Kidney glomerular epithelial cell (primary cell): ENCODE measurements at regions not wholly inside any gene's neighbourhood (a gene's known extent, or its start where the extent isn't known, plus 50 kb on each side); places are given as distances from the start of the nearest gene placed in this dataset.

Source experiments
- DNase-seq: peaks from one replicate; lab custom pipeline; 2025; lab: John Stamatoyannopoulos, UW

DNA sequence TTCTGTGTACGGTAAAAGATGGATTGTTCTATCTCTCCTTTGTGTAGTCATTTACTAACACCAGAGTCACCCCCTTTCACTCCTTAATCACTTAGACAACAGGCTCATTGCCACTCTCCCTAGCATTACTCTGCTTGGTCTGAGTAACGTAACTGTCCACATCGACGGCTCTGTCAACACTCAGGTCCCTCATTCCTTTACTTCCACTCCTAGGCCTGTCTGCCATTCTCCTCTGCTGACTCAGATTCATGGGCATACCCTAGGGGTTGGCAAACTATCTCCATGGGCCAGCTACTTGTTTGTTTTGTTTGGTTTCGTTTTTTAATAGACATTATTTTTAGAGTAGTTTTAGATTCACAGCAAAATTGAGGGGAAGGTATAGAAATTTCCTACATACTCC, 243.9 kb downstream of the NR4A2 start:
- no peak for DNase-seq

DNA sequence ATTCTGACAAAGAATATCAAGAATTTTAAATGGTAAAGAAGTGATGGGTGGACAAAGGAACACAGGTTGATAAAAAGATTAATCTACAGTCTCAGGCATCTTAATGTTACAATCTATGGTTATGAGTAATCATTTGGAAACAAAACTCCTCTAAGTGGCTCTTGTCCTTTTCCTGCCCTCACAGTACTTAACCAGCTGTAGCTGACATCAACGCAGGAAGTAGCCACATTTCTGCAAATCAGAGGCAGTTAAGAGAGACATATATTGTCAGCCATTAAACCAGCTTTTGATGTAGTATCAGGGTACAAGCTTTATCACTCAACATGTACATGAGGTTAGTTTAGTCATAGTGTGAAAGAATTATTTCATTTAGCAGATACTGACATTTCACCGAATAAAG, 244.6 kb downstream of the NR4A2 start:
- peak; percentile 44 for DNase-seq

DNA sequence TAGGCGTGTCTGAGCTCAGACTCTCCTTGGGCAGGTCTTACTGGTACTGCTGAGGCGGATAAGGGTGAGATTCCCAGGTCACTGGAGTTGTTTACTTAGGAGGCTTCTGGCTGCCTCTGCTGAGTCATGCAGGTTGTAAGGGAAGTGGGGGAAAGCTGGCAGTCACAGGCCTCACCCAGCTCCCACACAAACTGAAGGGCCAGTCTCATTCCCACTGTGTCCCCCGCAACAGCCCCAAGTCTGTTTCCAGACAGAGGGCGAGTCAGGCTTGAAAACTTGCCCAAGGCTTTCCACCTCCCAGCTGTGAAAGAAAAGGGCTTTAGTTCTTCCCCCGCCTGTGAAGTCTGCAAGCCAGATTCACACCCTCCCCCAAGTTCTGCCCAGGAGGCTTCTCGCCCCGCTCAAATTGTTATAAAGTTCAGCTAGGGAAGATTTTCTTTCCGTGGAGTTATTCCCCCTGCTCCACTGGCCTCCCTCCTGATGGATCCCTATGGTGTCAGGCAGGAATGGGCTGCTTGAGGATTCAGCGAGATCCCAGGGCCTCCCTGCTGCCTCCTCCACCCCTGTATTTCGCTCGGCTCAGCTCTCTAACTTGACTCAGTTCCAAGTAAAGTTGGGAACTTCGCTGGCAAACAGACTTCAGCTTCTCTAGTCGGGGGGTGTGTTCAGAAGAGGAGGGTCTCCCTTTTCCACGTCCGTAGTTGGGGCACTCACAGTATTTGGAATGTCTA, 248.6 kb downstream of the NR4A2 start:
- DNase-seq, result peak; percentile 7

DNA sequence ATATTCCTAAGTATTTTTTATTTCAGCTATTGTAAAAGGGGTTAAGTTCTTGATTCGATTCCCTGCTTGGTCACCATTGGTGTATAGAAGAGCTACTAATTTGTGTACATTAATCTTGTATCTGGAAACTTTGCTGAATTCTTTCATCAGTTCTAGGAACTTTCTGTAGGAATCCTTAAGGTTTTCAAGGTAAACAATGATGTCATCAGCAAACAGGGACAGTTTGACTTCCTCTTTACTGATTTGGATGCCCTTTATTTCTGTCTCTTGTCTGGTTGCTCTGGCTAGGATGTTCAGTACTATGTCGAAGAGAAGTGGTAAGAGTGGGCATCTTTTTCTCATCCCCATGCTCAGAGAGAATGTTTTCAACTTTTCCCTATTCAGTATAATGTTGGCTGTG, 252.7 kb downstream of the NR4A2 start:
- no peak for DNase-seq

DNA sequence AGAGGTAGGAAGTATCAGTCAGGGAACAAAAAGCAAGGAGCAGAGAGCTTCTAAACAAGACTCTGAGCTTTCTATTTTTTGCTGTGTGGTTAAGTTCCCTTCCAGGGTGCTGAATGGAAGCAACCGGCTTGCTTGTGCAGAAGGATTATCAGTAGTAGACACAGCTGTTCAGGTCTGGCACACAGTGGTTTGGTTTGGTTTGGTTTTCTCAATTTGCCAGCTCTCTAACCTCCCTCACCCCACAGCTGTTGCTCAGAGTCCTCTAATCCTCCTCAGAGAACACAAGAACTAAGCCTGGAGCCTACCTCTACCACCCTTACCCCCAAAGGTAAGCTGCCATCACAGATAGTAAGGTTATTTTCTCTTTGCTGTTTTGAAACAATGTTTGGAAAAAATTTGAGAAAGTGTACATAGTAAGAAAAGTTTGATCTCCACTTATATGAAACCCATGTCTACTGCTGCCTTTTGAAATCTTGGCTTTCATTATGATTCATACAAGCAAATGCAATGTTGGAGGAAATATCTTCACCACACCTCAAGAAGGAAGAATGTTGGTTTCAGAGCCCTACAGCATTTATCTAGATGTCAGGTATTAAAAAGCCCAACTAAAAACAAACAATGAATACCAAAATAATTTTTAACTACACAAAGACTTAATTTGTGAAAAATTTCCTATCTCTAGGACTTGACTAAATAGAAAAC, 255.3 kb downstream of the NR4A2 start:
- DNase-seq, result no peak

DNA sequence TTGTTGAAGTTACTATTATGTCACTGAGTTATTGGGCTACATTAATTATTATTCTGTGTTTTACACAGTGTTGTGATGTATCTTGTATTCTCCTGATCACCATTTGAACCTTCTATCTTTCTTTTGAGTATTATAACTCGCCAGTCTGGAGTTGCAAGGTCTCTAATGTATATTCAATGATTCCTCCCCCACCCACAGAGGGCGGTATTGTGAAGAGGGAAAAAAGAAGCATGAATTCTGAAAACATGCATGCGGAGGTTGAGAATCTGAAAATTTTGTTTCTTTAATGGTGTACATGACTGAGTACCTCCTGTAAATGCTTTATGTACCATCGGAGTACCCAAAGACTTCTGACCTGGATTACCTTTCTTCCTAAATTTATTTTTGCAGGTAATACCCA, 266.6 kb downstream of the NR4A2 start:
- DNase-seq, result no peak

DNA sequence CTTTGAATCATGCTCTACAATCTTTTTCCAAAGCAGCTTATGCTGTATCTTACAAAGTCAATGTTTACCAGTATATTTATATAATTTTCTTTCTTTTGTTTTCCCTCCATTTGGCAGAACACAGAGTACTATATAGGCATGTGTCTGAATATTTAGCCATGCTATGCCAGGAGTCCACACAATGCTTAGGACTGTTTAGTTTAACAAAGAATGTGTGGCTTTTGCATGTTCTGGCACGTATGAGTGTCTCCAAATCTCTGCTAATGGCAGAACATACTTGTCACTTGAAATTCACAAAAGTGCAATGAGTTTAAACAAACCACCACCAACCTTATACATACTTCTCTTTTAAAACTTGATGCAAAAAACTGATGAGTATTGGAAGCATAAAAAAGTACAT, 268.0 kb downstream of the NR4A2 start:
- DNase-seq, result no peak

DNA sequence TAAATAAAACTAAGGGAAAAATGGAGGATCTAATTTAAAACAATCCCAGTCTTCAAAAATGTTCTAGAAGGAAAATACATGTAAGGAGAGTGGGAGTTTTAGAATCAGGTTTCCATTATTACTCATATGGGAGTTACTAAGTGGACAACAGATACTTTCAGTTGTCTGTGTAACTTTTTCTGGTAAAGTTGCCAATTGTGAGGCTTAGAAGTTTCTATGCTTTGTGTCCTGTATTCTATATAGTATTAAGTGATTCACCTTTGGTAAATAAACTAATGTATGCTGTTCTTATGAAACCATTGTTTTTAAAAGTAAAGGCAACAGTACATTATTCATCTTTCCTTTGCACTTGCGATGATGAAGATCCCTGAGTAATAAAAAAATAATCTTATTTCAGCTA, 274.9 kb downstream of the NR4A2 start:
- DNase-seq, result no peak

DNA sequence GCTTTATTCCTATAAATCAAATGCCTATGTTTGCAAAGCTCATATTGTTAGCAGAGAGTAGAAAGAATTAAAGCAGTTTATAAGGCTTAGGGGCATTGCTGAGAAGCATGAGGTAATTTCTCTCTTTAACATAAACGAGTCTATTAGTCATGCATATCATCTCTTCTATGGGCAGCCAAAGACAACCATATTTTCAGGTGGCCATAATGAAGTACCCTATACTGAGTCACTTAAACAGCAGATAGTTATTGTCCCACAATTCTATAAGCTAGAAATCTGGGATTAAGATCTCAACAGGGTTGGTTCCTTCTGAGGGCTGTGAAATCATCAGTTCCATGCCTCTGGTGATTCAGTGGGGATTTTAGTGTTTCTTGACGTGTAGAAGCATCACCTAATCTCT, 277.5 kb downstream of the NR4A2 start:
- DNase-seq, result no peak

DNA sequence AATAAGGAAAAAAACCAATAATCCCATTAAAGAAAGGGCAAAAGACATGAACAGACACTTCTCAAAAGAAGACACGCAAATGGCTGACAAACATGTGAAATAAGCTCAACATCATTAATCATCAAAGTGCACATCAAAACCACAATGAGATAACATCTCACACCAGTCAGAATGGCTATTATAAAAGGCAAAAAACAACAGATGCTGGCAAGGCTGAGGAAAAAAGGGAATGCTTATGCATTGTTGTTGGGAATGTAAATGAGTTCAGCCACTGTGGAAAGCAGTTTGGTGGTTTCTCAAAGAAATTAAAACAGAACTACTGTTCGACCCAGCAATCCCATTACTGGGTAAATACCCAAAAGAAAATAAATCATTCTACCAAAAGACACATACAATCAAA, 285.6 kb downstream of the NR4A2 start:
- no peak for DNase-seq

DNA sequence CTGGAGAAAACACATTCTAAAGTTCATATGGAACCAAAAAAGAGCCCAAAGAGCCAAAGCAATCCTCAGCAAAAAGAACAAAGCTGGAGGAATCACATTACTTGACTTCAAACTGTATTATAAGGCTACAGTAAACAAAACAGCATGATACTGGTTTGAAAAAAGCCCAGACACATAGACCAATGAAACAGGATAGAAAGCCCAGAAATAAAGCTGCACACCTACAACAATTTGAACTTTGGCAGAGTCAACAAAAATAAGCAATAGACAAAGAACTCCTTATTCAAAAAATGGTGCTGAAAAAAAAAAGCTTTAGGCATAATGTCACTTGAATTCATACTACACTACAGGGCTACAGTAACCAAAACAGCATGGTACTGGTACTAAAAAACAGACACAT, 289.6 kb downstream of the NR4A2 start:
- no peak for DNase-seq

DNA sequence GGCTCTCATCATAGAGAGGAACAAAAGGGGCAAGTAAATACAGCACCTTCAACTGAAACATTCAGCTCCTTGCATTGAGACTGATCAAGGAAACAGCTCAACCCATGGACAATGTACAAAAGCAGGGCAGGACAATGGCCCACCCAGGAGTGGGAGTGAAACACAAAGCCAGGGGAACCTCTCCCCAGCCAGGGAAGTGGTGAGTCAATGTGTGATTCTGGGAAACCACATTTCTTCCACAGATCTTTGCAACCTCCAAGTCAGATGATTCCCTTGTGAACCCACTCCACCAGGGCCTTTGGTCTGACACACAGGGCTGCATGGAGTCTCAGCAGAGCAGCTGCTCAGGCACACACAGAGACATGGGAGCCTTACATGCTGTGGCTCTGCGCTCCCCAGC, 294.5 kb downstream of the NR4A2 start:
- no peak for DNase-seq

DNA sequence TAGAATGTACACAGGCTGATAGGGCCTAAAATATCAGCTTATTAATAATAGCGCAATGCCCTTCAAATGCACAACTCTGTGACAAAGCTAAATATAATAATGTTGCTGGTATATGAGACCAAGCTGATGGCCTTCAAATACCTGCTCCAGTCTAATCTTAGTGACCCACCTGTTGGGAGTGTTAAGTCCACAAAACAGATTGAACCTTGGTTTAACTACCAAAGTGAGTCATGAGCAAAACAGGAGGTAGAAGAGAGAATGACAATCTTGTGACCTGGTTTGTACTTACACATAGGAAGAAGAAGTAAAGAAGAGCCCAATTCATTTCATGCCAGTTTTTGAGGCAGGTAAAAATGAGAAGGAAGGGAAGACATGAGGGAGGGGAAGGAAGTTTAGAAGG, 295.0 kb downstream of the NR4A2 start:
- no peak for DNase-seq

DNA sequence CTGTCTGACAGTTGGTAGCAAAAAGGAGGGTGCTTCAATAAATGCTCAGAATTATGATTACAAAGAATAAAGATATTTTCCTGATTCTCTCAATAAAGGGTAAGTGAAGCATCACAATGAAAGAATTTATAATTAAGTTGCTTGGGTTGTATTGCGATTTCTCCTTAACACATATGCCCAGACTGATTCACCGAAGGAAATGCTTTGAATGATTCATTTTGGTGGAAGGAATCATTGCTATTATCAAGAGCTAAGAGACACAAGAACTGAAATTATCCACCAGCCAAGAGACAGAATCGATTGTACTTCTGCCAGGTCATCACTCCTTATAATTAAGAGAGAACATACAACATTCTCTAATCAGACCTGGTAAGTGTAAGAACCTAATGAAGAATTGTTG, 301.4 kb downstream of the NR4A2 start:
- DNase-seq, result no peak

DNA sequence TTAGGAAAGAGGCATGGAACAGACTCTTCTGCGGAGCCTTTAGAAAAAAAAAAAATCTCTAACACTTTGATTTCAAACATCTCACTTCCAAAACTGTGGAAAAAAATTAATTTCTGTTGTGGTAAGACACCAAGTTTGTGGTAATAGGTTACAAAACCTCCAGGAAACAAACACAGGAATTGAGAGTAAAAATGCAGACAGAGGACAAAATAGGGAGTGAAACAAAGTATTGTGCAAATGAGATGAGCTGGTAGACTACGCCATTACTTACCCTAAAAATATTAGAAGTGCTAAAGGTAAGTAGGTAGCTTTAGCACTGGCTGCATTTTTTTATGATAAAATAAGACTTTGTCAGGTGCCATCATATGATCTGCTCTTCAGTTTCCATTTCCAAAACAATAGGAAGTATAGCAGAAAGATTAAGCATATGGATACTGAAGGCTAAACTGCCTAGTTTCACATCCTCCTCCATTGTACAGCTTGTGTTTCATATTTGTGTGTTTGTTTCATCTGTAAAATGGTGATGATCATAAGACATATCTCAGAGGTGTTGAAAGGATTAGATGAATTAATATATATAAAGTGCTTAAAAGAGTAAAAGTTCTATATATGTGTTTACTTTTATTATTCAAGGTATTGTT, 309.2 kb downstream of the NR4A2 start:
- DNase-seq, result no peak

DNA sequence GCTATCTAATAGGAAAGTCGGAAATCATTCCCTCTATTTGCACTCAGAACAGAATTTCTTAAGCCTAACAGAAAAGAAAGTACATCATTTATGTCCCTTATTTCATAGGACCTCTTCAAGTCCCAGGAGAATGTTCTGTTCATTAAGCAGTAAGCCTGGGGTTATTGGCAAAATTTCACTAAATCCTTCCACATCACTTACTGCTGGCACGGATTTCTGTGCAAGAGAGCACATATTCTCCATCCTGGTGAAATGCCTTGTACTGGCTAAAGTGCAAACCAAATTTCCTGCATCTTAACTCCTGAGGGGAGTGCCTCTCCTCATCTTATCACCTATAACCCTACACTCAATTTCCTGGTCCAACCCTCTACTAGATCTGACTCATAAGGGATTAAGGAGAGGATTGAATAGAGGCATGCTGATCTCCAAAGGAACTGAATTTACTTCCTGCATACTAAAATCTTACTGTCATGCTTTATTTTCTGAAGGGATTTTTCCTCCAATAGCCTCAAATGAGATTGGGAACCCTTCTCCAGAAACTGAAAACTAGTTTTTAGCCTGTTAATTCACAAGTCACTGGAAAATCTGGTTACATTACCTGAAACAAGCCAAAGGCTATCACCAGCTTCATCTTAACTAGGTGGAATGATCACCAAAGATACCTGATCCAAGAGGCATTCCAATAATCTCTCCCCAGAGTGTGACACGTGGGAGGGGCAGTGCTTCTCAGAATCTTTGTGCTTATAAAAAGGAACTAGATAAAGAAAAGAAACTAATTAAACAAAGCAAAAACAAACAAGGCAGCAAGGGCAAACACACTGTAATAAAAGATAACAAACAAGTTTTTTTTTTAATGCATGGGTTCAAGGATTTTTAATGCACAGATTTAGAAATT, 311.1 kb downstream of the NR4A2 start:
- no peak for DNase-seq

DNA sequence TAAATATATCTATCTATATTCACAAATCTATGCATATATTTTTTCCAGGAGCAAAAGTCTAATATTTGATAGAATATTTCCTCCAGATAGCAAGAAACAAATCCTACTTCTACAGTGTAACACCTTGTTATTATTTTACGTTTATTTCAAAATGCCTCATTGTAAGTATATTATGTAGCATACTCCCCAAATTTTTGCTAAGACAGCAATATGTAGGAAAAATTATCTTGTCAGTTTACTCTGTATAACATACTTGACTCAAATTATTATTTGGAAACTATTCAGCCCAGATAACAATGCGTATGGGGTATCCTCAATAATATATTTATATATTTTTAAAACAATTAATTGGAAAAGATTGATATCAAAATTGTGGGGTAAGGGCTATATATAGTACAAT, 313.2 kb downstream of the NR4A2 start:
- DNase-seq, result no peak

DNA sequence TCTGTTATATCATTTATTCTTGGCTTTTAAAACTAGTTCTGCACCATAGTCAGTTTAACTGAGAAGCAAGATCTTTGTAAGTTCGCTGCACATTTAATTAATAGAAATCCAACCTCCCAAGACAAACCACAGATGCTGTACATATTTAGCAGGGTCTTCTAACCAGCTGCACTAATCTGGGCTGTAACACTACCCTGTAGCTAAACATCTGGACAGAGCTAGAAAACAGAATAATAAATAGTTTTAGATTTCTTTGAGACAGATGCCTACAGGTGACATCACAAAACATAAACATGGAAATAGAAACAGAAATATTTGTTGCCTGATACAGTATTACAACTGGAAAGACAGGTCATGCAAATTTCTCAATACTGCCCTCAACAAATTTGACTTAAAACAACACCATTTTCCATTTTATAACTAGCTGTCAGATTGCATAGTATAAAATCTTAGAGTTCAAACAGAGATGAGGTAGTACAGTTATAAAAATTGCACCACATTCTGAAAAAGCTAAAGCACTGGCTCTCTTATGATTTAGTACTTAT, 315.1 kb downstream of the NR4A2 start:
- no peak for DNase-seq

DNA sequence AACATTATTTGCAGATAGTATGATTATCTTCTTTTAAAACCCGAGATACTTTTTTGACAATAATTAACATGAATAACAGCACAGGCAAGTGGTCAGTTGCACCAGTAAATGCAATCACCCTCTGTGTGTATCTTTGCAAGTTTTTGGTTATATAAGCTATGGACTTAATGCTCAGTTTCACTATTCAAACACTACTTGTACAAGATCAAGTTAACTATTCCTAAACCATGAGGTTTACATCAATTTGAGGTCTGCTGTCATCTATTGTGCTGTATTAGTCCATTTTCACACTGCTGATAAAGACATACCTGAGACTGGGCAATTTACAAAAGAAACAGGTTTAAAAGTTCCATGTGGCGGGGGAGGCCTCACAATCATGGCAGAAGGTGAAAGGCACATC, 323.2 kb downstream of the NR4A2 start:
- no peak for DNase-seq

DNA sequence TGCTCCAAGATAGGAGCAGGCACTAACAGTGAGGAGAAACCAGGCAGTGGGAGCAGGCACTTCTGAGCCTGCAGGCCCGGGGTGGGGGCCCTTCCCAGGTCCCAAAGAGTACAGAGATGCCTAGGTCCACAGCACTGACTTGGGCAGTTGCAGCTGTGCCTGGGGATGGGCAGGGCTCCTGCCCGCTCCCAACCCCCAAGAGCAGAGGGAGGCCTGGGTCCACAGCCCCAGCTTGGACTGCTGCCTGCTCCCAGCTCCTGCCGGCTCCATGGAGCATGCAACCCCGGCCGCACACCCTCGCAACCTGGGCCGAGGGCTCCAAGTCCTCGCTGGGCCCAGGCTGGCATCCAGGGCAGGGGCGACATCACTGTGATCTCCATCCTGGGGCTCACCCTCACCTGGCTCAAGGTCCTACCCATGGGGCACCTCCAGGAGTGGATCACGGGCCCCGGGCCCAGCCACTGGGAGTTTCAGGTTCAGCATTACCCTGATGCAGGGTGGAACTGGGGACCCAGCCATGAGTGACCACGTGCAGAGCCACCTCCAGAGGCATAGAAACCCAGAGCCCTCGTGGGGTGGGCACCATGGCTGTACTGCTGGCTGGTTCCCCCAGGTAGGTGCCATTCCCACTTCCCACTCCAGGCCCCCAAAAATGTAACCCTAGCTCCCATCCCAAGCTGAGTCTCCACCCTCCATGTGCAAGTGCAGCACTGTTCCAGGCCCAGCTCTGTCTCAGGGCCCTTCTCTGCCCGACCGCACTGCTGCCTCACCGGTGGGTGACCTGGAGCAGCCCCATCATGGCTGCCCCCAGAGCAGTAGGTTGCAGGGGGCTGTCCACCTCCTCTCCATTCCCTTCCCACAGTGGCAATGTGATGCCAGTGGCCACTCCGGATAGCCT, 325.6 kb downstream of the NR4A2 start:
- DNase-seq, result no peak
